ENCODE measurements at regions not wholly inside any gene's neighbourhood (a gene's known extent, or its start where the extent isn't known, plus 50 kb on each side); places are given as distances from the start of the nearest gene placed in this dataset.

DNA sequence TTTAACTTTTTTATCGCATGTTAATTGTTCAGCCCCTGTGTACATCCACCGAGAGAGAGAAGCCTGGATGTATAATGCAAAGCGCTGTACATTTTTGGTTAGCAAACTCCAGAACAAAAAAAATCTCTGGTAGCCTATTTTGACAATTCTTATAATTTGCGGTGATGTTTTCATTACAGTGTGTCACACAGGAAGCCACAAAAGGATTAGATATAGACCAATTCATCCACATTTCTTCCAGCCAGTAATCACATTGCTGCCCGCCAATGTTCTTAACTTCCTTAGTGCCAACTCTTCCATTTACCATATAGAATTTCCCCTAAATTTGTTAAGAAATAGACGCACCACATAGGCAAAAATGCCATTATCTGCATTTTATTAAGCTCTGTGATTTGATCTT is 435.6 kb downstream of the EFNA5 start:
- H3K36me3 ChIP-seq (ENCODE audit: control insufficient read depth, insufficient read depth, low read length) = no peaks in the 10 kb centered on the region
- H3K4me3 ChIP-seq (ENCODE audit: low read depth, low read length) = no peak overlapping the region
- DNase-seq (ENCODE audit: low read depth) = no peak
- H3K27me3 ChIP-seq (ENCODE audit: control insufficient read depth, insufficient read depth, low read length) = no peaks in the 10 kb centered on the region
- TF ChIP-seq, protein P1, sequence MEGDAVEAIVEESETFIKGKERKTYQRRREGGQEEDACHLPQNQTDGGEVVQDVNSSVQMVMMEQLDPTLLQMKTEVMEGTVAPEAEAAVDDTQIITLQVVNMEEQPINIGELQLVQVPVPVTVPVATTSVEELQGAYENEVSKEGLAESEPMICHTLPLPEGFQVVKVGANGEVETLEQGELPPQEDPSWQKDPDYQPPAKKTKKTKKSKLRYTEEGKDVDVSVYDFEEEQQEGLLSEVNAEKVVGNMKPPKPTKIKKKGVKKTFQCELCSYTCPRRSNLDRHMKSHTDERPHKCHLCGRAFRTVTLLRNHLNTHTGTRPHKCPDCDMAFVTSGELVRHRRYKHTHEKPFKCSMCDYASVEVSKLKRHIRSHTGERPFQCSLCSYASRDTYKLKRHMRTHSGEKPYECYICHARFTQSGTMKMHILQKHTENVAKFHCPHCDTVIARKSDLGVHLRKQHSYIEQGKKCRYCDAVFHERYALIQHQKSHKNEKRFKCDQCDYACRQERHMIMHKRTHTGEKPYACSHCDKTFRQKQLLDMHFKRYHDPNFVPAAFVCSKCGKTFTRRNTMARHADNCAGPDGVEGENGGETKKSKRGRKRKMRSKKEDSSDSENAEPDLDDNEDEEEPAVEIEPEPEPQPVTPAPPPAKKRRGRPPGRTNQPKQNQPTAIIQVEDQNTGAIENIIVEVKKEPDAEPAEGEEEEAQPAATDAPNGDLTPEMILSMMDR (IDR thresholded peaks at IDR 0.05; ENCODE audit: insufficient read depth, low read length, poor library complexity, severe bottlenecking) = no peak

DNA sequence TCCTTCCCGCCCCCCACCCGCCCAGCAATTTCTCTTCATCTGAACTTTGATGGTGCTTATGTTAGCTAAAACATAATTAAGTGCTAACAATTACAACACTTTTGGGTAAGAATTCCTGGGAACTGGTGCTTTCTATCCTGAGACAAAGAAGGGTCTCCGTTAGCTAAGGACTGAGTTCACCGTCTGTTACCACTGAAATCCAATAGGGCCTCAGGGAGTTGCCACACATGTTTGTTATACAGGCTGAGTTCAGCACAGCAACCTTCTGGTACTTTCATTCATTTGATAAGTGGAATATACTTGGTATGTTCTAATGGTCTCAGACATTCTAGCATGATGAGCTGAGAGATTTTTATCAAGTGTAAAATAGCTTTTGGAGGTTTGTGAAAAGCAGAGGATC is 437.9 kb downstream of the EFNA5 start:
- no peak overlapping the region for H3K4me3 ChIP-seq (ENCODE audit: low read depth, low read length)
- DNase-seq (ENCODE audit: low read depth) = no peak
- H3K36me3 ChIP-seq (ENCODE audit: control insufficient read depth, insufficient read depth, low read length) = no peaks in the 10 kb centered on the region
- no peaks in the 10 kb centered on the region for H3K27me3 ChIP-seq (ENCODE audit: control insufficient read depth, insufficient read depth, low read length)
- TF ChIP-seq, protein P1 (IDR thresholded peaks at IDR 0.05; ENCODE audit: insufficient read depth, low read length, poor library complexity, severe bottlenecking) = no peak

DNA sequence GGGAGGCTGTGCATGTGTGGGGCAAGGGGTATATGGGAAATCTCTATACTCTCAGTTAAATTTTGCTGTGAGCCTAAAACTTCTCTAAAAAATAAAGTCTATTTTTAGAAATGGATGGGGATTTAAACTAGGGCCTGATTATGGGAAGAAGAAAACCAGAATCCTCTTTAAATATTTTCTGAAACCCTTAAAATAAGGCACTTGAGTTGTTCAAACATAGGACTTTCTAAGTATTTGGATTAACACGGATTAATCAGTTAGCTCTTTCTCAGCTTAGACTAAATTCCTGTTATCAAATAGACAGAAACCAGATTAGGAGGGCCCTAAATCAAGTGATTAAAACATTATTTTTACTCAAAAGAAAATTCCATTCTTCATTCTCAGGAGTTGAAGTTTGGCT is 438.4 kb downstream of the EFNA5 start:
- no peaks in the 10 kb centered on the region for H3K36me3 ChIP-seq (ENCODE audit: control insufficient read depth, insufficient read depth, low read length)
- H3K4me3 ChIP-seq (ENCODE audit: low read depth, low read length) = no peak overlapping the region
- DNase-seq (ENCODE audit: low read depth) = no peak
- no peaks in the 10 kb centered on the region for H3K27me3 ChIP-seq (ENCODE audit: control insufficient read depth, insufficient read depth, low read length)
- TF ChIP-seq, protein P1 (IDR thresholded peaks at IDR 0.05; ENCODE audit: insufficient read depth, low read length, poor library complexity, severe bottlenecking) = no peak

DNA sequence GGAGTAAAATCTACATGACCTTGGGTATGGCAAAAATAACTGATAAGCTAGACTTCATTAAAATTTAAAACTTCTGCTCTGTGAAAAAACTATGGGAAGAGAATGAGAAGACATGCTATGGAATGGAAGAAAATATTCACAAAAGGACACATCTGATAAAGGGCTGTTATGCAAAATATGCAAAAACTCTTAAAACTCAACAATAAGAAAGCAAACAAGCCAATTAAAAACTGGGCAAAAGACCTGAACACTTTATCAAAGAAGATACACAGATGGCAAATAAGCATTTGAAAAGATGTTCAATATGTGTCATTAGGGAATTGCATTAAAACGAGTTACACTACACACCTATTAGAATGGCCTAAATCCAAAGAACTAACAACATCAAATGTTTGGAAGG is 439.5 kb downstream of the EFNA5 start:
- no peaks in the 10 kb centered on the region for H3K36me3 ChIP-seq (ENCODE audit: control insufficient read depth, insufficient read depth, low read length)
- no peak for DNase-seq (ENCODE audit: low read depth)
- H3K27me3 ChIP-seq (ENCODE audit: control insufficient read depth, insufficient read depth, low read length) = no peaks in the 10 kb centered on the region
- H3K4me3 ChIP-seq (ENCODE audit: low read depth, low read length) = no peak overlapping the region
- TF ChIP-seq, protein P1 (IDR thresholded peaks at IDR 0.05; ENCODE audit: insufficient read depth, low read length, poor library complexity, severe bottlenecking) = no peak

GRCh38 chr5:107230367-107230766 is 440.4 kb downstream of the EFNA5 start:
- H3K36me3 ChIP-seq (ENCODE audit: control insufficient read depth, insufficient read depth, low read length) = no peaks in the 10 kb centered on the region
- H3K4me3 ChIP-seq (ENCODE audit: low read depth, low read length) = no peak overlapping the region
- no peaks in the 10 kb centered on the region for H3K27me3 ChIP-seq (ENCODE audit: control insufficient read depth, insufficient read depth, low read length)
- DNase-seq (ENCODE audit: low read depth) = no peak
- TF ChIP-seq, protein P1 (IDR thresholded peaks at IDR 0.05; ENCODE audit: insufficient read depth, low read length, poor library complexity, severe bottlenecking) = no peak

GRCh38 chr5:107228226-107228625 is 442.5 kb downstream of the EFNA5 start:
- H3K36me3 ChIP-seq (ENCODE audit: control insufficient read depth, insufficient read depth, low read length) = no peaks in the 10 kb centered on the region
- no peaks in the 10 kb centered on the region for H3K27me3 ChIP-seq (ENCODE audit: control insufficient read depth, insufficient read depth, low read length)
- H3K4me3 ChIP-seq (ENCODE audit: low read depth, low read length) = no peak overlapping the region
- DNase-seq (ENCODE audit: low read depth) = no peak
- TF ChIP-seq, protein P1 (IDR thresholded peaks at IDR 0.05; ENCODE audit: insufficient read depth, low read length, poor library complexity, severe bottlenecking) = no peak
